NCI-H2081 (cell line): ENCODE measurements at regions not wholly inside any gene's neighbourhood (a gene's known extent, or its start where the extent isn't known, plus 50 kb on each side); places are given as distances from the start of the nearest gene placed in this dataset.

Source experiments
- DNase-seq, 2 experiments: peaks; one replicate each; lab custom pipeline; 2025; lab: John Stamatoyannopoulos, UW

- DNase-seq = no peak
Measured at GRCh38 chr9:23542438-23542837, 283.6 kb downstream of the ELAVL2 start.

- DNase-seq = no peak
Measured at GRCh38 chr9:23542927-23543326, 283.1 kb downstream of the ELAVL2 start.

GRCh38 chr9:23543419-23543818 lies 282.6 kb downstream of the ELAVL2 start:
- no peak for DNase-seq

GRCh38 chr9:23545728-23546127 lies 280.3 kb downstream of the ELAVL2 start:
- DNase-seq = no peak

GRCh38 chr9:23551311-23551721 lies 274.7 kb downstream of the ELAVL2 start:
- no peak for DNase-seq

- DNase-seq = no peak
Measured at GRCh38 chr9:23551929-23552707, 273.9 kb downstream of the ELAVL2 start.

- no peak for DNase-seq
Measured at GRCh38 chr9:23552876-23553601, 273.0 kb downstream of the ELAVL2 start.

- no peak for DNase-seq
Measured at GRCh38 chr9:23554686-23555085, 271.4 kb downstream of the ELAVL2 start.

- peak; percentile 57 to 88 for DNase-seq
Measured at GRCh38 chr9:23555851-23556250, 270.2 kb downstream of the ELAVL2 start.

- no peak for DNase-seq
Measured at GRCh38 chr9:23556459-23556858, 269.6 kb downstream of the ELAVL2 start.

GRCh38 chr9:23557689-23558088 lies 268.4 kb downstream of the ELAVL2 start:
- no peak for DNase-seq

GRCh38 chr9:23559522-23559921 lies 266.5 kb downstream of the ELAVL2 start:
- DNase-seq = no peak

GRCh38 chr9:23563517-23563916 lies 262.5 kb downstream of the ELAVL2 start:
- no peak for DNase-seq

- DNase-seq = no peak
Measured at GRCh38 chr9:23567516-23568165, 258.4 kb downstream of the ELAVL2 start.

GRCh38 chr9:23571414-23572104 lies 254.5 kb downstream of the ELAVL2 start:
- no peak for DNase-seq

GRCh38 chr9:23573800-23574199 lies 252.2 kb downstream of the ELAVL2 start:
- DNase-seq = no peak

- DNase-seq = no peak
Measured at GRCh38 chr9:23577611-23578010, 248.4 kb downstream of the ELAVL2 start.

GRCh38 chr9:23581931-23582330 lies 244.1 kb downstream of the ELAVL2 start:
- no peak for DNase-seq

- no peak for DNase-seq
Measured at GRCh38 chr9:23582836-23583235, 243.2 kb downstream of the ELAVL2 start.

- DNase-seq = no peak
Measured at GRCh38 chr9:23586906-23587305, 239.1 kb downstream of the ELAVL2 start.

- DNase-seq = peak in 1 of 2 experiments; percentile 12
Measured at GRCh38 chr9:23587433-23587832, 238.6 kb downstream of the ELAVL2 start.

GRCh38 chr9:23587903-23588302 lies 238.1 kb downstream of the ELAVL2 start:
- no peak for DNase-seq
